K562 (cell line): ENCODE measurements at regions not wholly inside any gene's neighbourhood (a gene's known extent, or its start where the extent isn't known, plus 50 kb on each side); places are given as distances from the start of the nearest gene placed in this dataset.

Experiments
- AFF4 ChIP-seq: sonication (generic); formaldehyde crosslinking; IDR thresholded peaks from 2 replicates; pipeline ENCODE4 v1.8.0; 2023; ENCODE audit warnings: mild to moderate bottlenecking, missing genetic modification reagents
- E2F1 ChIP-seq: sonication (generic); formaldehyde crosslinking; IDR thresholded peaks from 2 replicates; pipeline ENCODE4 v1.8.1; 2023; ENCODE audit warnings: mild to moderate bottlenecking, missing genetic modification reagents, moderate library complexity
- ELF4 ChIP-seq: fragments of 450-650 bp; formaldehyde crosslinking; IDR thresholded peaks from 2 replicates; pipeline ENCODE4 v1.4.0; 2022; ENCODE audit warnings: missing genetic modification characterization
- EWSR1 ChIP-seq: fragments of 450-650 bp; IDR thresholded peaks from 2 replicates; pipeline ENCODE4 v1.6.1; 2018; ENCODE audit warnings: borderline replicate concordance, mild to moderate bottlenecking, low read depth, moderate library complexity; ENCODE audit not compliant: partially characterized antibody
- FOXK1 ChIP-seq: sonication (generic); formaldehyde crosslinking; IDR thresholded peaks from 2 replicates; pipeline ENCODE4 v1.8.0; 2022; ENCODE audit warnings: missing genetic modification reagents, mild to moderate bottlenecking, borderline replicate concordance
- KLF16 ChIP-seq: IDR thresholded peaks from 2 replicates; pipeline ENCODE4 v1.6.1; 2016; ENCODE audit warnings: antibody characterized with exemption
- PCBP2 ChIP-seq: fragments of 200-400 bp; formaldehyde crosslinking; IDR thresholded peaks from 2 replicates; pipeline ENCODE4 v1.6.1; 2018; ENCODE audit warnings: low read length, low read depth, mild to moderate bottlenecking, moderate library complexity; ENCODE audit not compliant: poor library complexity, severe bottlenecking
- PML ChIP-seq: IDR thresholded peaks from 2 replicates; pipeline ENCODE4 v1.6.1; 2012; ENCODE audit warnings: low read length, inconsistent platforms
- RUNX1 ChIP-seq: sonication (generic); IDR thresholded peaks from 2 replicates; pipeline ENCODE4 v1.6.1; 2016; ENCODE audit warnings: antibody characterized with exemption, low read depth
- SREBF2 ChIP-seq: sonication (generic); formaldehyde crosslinking; IDR thresholded peaks from 2 replicates; pipeline ENCODE4 v1.4.0; 2020; ENCODE audit warnings: mild to moderate bottlenecking, missing genetic modification reagents
- TOE1 ChIP-seq, 2 experiments: fragments of 450-650 bp in 1 of 2; sonication (generic) in 1 of 2; formaldehyde crosslinking in 1 of 2; IDR thresholded peaks; 2 replicates each; pipeline versions ENCODE4 v1.7.1 to v1.8.0; 2016 to 2022; ENCODE audit warnings: borderline replicate concordance in 2 of 2, mild to moderate bottlenecking in 2 of 2, antibody characterized with exemption in 1 of 2, inconsistent platforms in 1 of 2, low read depth in 1 of 2, missing genetic modification reagents in 1 of 2, moderate library complexity in 1 of 2
- ZFP36 ChIP-seq: fragments of 150-350 bp; IDR thresholded peaks from 2 replicates; pipeline ENCODE4 v1.6.1; 2018; ENCODE audit warnings: low read length, low read depth; ENCODE audit not compliant: partially characterized antibody
- ZNF140 ChIP-seq: fragments of 250-450 bp; sonication (Bioruptor Pico); IDR thresholded peaks from 2 replicates; pipeline ENCODE4 v1.8.0; 2021; ENCODE audit warnings: moderate library complexity, mild to moderate bottlenecking, inconsistent platforms
- ZNF324 ChIP-seq: fragments of 250-450 bp; sonication (Bioruptor Pico); IDR thresholded peaks from 2 replicates; pipeline ENCODE4 v1.4.0; 2020; ENCODE audit warnings: mild to moderate bottlenecking
- ZNF398 ChIP-seq: fragments of 250-450 bp; sonication (Bioruptor Pico); IDR thresholded peaks from 2 replicates; pipeline ENCODE4 v1.8.0; 2021; ENCODE audit warnings: moderate library complexity, mild to moderate bottlenecking, inconsistent platforms
- ZNF431 ChIP-seq: sonication (generic); formaldehyde crosslinking; IDR thresholded peaks from 2 replicates; pipeline ENCODE4 v1.8.0; 2022; ENCODE audit warnings: mild to moderate bottlenecking, missing genetic modification reagents
- ZNF639 ChIP-seq, 2 experiments: fragments of 200-800 bp in 1 of 2; sonication (Bioruptor generic) in 1 of 2; sonication (generic) in 1 of 2; formaldehyde crosslinking in 1 of 2; IDR thresholded peaks in 1 of 2; conservative IDR thresholded peaks in 1 of 2; 2 replicates each; pipeline versions ENCODE4 v1.5.0 to v1.6.1; 2016 to 2020; ENCODE audit warnings: missing compliant biosample characterization in 1 of 2, missing genetic modification characterization in 1 of 2, missing genetic modification reagents in 1 of 2
- TF ChIP-seq, protein P1 (sequence below), 2 experiments: fragments of 250-450 bp in 1 of 2; fragments of 450-650 bp in 1 of 2; sonication (Bioruptor Pico) in 1 of 2; IDR thresholded peaks; 2 replicates each; pipeline versions ENCODE4 v1.6.1 to v1.8.0; 2016 to 2021; ENCODE audit warnings: mild to moderate bottlenecking in 2 of 2, moderate library complexity in 2 of 2, missing compliant biosample characterization in 1 of 2, missing genetic modification characterization in 1 of 2

DNA sequence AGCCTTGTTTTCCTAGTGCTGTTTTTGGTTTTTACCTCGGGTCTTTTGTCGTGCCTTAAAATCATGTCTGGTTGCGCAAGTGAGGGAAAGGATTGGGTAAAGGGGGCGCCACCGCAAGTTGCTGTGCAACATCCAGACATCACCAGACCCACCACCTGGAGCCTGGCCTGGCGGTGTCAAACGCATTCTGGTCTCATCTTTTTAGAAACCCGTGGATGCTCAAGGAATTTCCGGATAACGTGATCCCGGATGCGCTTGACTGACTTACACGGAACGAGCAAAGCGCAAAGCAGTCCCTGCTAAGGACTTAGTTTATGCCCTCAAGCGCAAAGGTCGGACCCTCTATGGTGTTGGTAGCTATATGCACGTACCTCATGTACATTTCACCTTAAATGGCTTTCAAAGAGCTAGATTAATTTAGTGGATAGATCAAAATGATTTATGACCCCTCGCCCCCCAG, 105.2 kb downstream of the OR2B2 start (continued):
- TF ChIP-seq TOE1 (IDR thresholded peaks at IDR 0.05; ENCODE audit: borderline replicate concordance) (no peak), TOE1 (CRISPR knock-in tag; IDR thresholded peaks at IDR 0.05; ENCODE audit: borderline replicate concordance, low read depth) (no peak), E2F1 (CRISPR knock-in tag) (no peak), ZNF431 (CRISPR knock-in tag) (no peak), ZFP36 (no peak), EWSR1 (no peak), ZNF398 (CRISPR knock-in tag) (no peak), SREBF2 (CRISPR knock-in tag) (no peak), KLF16 (no peak), PML (no peak; the same call in 1 of the 2 replicates), ZNF639 (CRISPR knock-in tag; conservative IDR thresholded peaks at IDR 0.05 in 1 of 2, IDR thresholded peaks at IDR 0.05 in 1 of 2) (no peak), AFF4 (peak; percentile 68; the same call in 1 of the 2 replicates), FOXK1 (CRISPR knock-in tag) (0 out of 2 replicates have a peak, but pooled peaks have one; percentile 33), ELF4 (CRISPR knock-in tag) (no peak), RUNX1 (no peak), ZNF324 (CRISPR knock-in tag) (no peak), ZNF140 (0 out of 2 replicates have a peak, but pooled peaks have one; percentile 28), PCBP2 (no peak)
- TF ChIP-seq, protein P1, sequence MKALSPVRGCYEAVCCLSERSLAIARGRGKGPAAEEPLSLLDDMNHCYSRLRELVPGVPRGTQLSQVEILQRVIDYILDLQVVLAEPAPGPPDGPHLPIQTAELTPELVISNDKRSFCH (CRISPR knock-in tag; IDR thresholded peaks at IDR 0.05) = no peak
- TF ChIP-seq, protein P1 (tag; IDR thresholded peaks at IDR 0.05) = no peak
